ENCODE measurements at regions not wholly inside any gene's neighbourhood (a gene's known extent, or its start where the extent isn't known, plus 50 kb on each side); places are given as distances from the start of the nearest gene placed in this dataset.

- DNase-seq (ENCODE audit: low read depth in 2 of 2): no peak
Observed at GRCh38 chr12:125676366-125676765, 611.1 kb downstream of the AACS start.

DNA sequence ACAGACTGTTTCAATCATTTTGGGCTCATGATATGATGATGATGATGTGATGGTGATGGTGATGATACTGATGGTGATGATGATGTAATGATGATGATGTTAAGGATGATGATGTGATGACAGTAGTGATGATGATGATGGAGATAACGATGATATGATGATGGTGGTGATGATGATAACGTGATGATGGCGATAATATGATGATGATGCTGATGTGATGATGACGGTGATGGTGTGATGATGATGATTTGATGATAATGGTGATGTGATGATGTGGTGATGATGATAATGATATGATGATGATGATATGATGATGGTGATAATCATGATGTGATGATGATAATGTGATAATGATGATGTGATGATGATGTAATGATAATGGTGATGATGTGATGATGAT is 612.6 kb downstream of the AACS start:
- DNase-seq (ENCODE audit: low read depth in 2 of 2): no peak

DNA sequence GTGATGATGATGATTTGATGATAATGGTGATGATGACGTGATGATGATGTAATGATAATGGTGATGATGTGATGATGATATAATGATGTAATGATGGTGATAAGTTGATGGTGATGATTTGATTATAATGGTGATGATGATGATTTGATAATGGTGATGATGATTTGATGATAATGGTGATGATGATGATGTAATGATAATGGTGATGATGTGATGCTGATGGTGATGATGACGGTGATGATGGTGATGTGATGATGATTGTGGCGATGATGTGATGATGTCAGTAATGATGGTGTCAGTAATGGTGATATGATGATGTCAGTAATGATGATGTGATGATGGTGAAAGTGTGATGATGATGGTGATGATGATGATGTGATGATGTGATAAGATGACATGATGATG is 613.4 kb downstream of the AACS start:
- DNase-seq (ENCODE audit: low read depth in 2 of 2): no peak

DNA sequence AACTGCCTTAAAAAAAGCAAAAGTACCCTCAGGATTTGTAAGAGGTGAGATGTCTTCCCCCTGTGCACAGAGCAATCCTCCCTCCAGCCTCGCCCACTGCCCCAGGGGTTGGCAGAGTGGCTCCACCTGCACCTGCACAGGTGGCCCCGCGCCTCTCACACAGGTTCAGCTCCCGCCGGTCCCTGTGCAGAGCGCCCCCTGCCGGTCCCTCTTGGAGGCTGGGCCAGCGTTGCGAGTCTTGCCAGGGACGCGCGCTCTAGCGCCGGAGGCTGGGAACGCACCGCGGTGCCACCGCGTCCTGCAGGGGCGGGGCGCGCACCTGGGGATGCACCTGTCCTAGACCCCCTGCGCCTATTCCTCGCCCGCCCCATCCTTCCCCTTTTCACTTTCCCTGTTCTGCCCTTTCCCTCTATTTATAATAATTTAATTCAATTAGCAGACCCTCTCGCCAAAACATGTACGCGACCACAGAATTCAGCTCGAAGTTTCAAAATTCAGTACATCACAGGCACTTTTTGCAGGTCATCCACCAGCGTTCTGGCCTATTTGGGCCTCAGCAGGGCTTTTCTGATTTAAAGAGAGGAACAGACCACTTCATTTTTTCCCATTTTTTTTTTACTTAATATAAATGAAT is 618.6 kb downstream of the AACS start:
- DNase-seq (ENCODE audit: low read depth in 2 of 2): peak in 1 of 2 experiments; percentile 35

DNA sequence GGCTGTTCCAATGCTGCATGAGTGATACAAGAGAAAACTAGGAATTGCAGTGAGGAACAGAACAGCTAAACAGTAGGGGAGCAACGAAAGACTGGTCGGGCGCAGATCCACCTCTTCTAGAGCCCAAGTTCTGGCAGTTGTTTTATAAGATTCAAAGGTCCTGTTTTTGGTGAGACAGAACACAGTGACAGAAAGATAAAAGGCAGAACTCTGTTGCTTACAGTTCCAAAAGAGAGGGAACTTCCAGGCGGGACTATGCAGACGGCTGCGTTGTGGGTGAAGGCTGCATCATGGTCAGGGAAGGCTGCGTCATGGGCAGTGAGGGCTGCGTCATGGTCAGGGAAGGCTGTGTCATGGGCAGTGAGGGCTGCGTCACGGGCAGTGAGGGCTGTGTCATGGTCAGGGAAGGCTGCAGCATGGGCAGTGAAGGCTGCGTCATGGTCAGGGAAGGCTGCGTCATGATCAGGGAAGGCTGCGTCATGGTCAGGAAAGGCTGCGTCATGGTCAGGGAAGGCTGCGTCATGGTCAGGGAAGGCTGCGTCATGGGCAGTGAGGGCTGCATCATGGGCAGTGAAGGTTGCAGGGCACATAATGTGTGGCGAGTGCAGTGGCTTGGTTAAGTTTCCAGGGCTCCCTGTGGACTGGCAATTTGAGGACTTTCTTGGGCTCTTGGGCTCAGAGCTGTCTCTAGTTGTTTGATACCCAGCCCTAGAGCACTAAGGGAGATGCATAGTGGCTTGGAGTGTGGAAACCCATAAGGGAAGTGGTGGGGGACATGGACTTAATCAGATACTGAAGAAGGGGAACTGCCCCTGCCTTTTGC is 619.9 kb downstream of the AACS start:
- no peak for DNase-seq (ENCODE audit: low read depth in 2 of 2)

GRCh38 chr12:125685915-125686314 is 620.7 kb downstream of the AACS start:
- no peak for DNase-seq (ENCODE audit: low read depth in 2 of 2)

DNA sequence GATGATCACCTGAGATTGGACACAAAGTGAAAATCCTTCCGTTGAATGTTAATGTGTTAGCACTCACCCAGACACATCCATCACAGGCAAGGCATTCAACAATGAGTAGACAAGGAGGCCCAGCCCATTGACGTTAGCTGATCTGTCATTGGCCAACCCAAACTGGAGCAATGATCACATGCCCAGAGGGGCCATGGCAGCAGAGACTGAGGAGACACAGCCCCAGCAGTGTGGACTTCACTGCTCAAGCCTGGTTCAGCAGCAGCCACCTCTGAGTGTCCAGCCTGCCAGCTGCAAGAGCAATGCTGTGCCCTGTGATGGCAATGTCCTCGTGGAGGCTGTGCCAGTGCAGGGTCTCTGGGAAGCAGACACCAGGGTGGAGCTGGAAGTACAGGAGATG is 622.2 kb downstream of the AACS start:
- DNase-seq (ENCODE audit: low read depth in 2 of 2): no peak

DNA sequence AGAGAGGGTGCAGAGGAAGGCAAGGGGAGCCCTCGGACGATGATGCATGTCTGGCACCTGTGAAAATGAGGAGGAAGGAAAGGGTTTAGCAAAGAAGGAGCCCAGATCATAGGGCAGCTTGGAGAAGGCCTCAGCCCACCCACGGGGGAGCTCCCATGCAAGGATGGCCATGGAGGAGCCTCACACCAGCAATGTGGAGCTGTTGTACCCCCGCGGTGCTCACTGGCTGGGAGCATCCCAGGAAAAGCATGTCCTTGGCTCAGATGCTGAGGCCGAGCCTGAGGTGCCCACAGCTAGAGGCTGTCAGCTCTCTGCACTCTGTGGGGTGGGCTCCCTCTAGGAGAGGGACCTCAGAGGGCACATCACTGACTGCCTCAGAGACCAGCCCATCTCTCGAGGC is 622.6 kb downstream of the AACS start:
- no peak for DNase-seq (ENCODE audit: low read depth in 2 of 2)

GRCh38 chr12:125688223-125688622 is 623.0 kb downstream of the AACS start:
- DNase-seq (ENCODE audit: low read depth in 2 of 2): no peak

- DNase-seq (ENCODE audit: low read depth in 2 of 2): no peak
Observed at GRCh38 chr12:125688881-125689280, 623.6 kb downstream of the AACS start.

DNA sequence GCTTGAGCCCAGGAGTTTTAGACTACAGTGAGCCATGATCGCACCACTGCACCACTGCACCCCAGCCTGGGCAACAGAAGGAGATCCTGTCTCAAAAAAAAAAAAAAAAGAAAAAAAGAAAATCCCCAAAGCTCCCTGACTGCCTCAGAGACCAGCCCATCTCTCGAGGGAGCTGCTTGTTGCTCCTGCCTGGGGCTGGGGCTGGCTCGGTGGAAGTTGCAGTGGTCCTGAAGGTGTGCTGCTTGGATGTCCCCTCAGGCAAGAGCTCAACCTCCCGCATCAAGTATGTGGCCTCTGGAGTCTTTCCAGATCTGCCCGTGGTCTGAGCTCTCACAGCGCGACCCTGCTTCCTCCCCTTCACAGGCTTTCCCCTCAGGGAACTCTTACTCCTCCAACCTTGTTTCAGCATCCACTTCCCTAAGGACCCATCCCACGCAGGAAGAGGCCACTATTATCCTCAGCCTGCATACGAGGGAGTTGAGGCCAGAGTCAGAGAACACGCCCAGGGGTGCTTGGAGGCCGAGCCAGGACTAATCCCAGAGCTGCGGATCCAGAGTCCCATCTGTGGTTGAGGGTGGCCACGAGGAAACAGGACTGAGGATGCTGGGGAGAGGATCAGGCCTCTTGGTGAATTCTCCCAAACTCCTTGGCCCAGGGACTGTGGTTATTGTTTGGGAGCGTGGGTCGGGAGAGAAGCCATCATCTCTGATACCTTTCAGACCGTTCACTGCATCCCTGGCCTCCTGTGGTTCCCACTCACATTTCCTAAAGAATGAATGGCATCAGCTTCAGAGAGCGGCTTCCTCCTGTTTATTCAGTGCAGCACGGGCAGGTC is 624.6 kb downstream of the AACS start:
- DNase-seq (ENCODE audit: low read depth in 2 of 2): no peak

DNA sequence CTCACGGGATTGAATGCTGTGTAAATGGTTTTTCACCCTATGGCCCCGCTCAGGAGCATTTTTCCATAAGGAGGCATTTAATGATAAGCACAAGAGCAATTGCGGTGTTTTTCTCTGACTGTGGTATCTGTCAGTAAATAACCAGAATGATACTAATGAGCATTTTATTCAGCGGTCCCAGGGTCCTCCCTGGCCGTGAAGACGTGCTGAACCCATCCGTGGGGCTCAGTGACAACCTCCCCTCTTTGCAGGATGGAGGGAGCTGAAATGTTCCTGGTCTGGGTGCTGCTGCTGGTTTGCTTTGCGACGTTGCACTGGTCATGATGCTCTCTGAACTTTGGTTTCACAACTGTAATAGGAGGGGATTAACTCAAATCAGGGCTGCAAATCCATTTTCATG is 625.6 kb downstream of the AACS start:
- no peak for DNase-seq (ENCODE audit: low read depth in 2 of 2)

GRCh38 chr12:125696054-125696453 is 630.8 kb downstream of the AACS start:
- no peak for DNase-seq (ENCODE audit: low read depth in 2 of 2)

DNA sequence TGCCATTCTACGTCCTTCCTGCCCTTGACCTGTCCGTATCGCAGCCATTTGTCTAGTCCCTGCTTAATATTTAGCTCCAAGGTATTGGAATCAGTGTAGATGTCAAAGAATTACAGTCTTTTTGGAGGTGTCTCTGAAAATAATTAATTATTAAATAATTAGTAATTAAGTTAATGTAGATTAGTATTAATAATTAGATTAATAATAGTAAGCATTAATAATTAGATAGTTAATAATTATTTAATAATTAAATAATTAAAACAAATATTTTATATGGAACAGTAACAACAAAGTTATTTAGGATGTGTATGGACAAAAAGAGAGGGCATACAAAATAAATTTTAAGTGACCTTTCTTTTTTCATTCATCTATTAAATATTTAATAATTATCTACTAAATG is 639.6 kb downstream of the AACS start:
- DNase-seq (ENCODE audit: low read depth in 2 of 2): no peak

- DNase-seq (ENCODE audit: low read depth in 2 of 2): no peak
Observed at GRCh38 chr12:125720961-125721360, 655.7 kb downstream of the AACS start.

- no peak for DNase-seq (ENCODE audit: low read depth in 2 of 2)
Observed at GRCh38 chr12:125734137-125734536, 668.9 kb downstream of the AACS start.

DNA sequence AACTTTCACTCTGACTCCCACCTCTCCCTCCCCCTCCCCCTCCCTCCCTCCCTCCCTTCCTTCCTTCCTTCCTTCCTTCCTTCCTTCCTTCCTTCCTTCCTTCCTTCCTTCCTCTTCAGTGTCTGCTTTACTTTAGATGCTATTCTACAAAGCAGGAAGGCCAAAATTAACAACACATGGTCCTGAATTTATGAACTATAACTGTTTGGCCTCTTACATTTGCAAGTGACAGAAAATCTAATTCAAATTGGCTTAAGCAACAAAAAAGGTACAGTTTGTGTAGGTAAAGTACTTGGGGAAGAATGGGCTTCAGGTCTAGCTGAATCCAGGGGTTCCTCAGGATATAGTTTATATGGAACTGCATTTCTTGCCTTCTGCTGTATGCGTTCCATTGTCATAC is 673.0 kb downstream of the AACS start:
- DNase-seq (ENCODE audit: low read depth in 2 of 2): no peak

DNA sequence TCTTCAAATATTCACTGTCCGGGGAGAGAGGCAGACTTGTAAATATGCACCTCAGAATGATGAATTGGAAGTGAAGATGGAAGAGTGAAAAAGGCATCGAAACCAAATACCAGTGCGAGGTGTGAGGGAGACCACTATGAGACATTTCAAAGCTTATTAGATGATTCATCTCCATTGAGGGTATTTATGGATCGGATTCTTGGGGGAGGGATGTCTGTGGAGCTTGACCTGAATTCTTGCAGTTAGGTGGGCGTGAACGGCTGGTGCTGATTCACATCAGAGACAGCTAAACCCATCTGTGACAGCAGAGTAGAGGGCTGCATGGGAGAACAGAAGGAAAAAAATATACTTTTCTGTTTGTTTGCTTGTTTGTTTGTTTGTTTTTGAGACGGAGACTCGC is 677.2 kb downstream of the AACS start:
- no peak for DNase-seq (ENCODE audit: low read depth in 2 of 2)

GRCh38 chr12:125744201-125744600 is 679.0 kb downstream of the AACS start:
- no peak for DNase-seq (ENCODE audit: low read depth in 2 of 2)

DNA sequence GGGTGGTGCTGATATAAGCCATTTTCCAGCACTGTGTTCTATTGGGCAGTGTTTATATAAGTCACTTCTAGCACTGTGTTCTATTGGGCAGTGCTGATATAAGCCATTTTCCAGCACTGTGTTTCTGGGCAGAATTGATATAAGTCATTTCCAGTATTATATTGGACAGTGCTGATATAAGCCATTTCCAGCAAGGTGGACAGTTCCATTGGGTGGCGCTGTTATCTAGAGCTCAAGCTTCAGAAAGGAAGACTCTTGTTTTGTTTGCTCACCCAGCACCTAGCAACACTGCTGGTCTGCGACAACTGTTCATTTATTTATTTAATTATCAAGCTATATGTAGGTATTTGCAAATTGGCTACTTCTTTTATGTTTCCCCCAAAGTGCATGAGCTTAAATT is 690.3 kb downstream of the AACS start:
- no peak for DNase-seq (ENCODE audit: low read depth in 2 of 2)

DNA sequence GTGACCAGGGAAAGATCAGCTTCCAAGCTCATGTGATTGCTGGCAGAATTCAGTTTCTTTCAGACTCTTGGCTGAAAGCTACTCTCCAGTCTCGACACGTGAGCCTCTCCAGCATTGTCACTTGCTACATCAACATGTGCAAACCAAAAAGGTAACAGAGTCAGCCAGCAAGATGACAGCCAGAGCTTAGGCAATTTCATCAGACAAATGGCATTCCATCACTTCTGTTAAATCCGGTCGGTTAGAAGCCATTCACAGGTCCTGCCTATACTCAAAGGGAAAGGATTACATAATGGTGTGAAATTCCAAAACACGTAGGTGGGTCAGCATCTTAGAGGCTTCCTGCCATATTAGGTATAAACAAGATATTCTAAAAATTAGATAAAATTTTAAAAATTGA is 700.9 kb downstream of the AACS start:
- no peak for DNase-seq (ENCODE audit: low read depth in 2 of 2)

DNA sequence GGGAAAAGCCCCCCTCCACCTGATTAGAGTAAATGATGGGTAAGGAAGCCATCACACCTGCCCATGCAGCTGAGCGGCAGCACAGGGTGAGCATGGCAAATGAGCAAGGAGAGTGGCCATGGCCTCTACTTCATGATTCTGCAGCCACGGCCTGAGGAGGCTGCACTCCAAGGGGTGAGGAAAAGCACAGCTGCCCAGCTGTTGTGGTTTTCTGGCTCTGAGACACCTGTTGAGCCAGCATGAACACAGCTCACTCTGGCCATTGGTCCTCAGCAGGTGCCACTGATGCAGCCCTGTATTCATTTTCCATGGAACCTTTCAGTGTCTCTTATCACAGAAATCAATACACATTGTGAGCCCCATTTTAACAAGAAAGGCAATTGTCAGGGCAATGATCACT is 707.2 kb downstream of the AACS start:
- no peak for DNase-seq (ENCODE audit: low read depth in 2 of 2)
